ENCODE measurements at regions not wholly inside any gene's neighbourhood (a gene's known extent, or its start where the extent isn't known, plus 50 kb on each side); places are given as distances from the start of the nearest gene placed in this dataset.

GRCh38 chr16:85166281-85166680 lies 54.0 kb upstream of the CIBAR2 start:
- no peaks in the 10 kb centered on the region; the same call in 1 of the 2 replicates for H3K27me3 ChIP-seq (replicated peaks; ENCODE audit: control insufficient read depth, insufficient read depth, low read length)
- no peak for DNase-seq (ENCODE audit: extremely low read depth, insufficient read length)
- H3K4me3 ChIP-seq (replicated peaks; ENCODE audit: low read depth, low read length) = no peak overlapping the region
- no peaks in the 10 kb centered on the region for H3K36me3 ChIP-seq (ENCODE audit: control insufficient read depth, insufficient read depth, low read length)
- TF ChIP-seq CTCF (IDR thresholded peaks at IDR 0.05; ENCODE audit: insufficient read depth, low read length, poor library complexity, severe bottlenecking) = no peak

GRCh38 chr16:85166699-85167588 lies 54.7 kb upstream of the CIBAR2 start:
- Histone ChIP-seq H3K4me3 (replicated peaks; ENCODE audit: low read depth, low read length) (no peak overlapping the region), H3K36me3 (ENCODE audit: control insufficient read depth, insufficient read depth, low read length) (no peaks in the 10 kb centered on the region), H3K27me3 (replicated peaks; ENCODE audit: control insufficient read depth, insufficient read depth, low read length) (no peaks in the 10 kb centered on the region; the same call in 1 of the 2 replicates)
- TF ChIP-seq CTCF (IDR thresholded peaks at IDR 0.05; ENCODE audit: insufficient read depth, low read length, poor library complexity, severe bottlenecking) = no peak
- no peak for DNase-seq (ENCODE audit: extremely low read depth, insufficient read length)

- Histone ChIP-seq H3K36me3 (ENCODE audit: control insufficient read depth, insufficient read depth, low read length) (no peaks in the 10 kb centered on the region), H3K27me3 (replicated peaks; ENCODE audit: control insufficient read depth, insufficient read depth, low read length) (no peaks in the 10 kb centered on the region; the same call in 1 of the 2 replicates), H3K4me3 (replicated peaks; ENCODE audit: low read depth, low read length) (no peak overlapping the region)
- DNase-seq (ENCODE audit: extremely low read depth, insufficient read length) = no peak
- TF ChIP-seq CTCF (IDR thresholded peaks at IDR 0.05; ENCODE audit: insufficient read depth, low read length, poor library complexity, severe bottlenecking) = no peak
Measured at GRCh38 chr16:85167589-85168537, 55.6 kb upstream of the CIBAR2 start.

- no peak for TF ChIP-seq CTCF (IDR thresholded peaks at IDR 0.05; ENCODE audit: insufficient read depth, low read length, poor library complexity, severe bottlenecking)
- Histone ChIP-seq H3K4me3 (replicated peaks; ENCODE audit: low read depth, low read length) (no peak overlapping the region; the same call in 1 of the 2 replicates), H3K36me3 (ENCODE audit: control insufficient read depth, insufficient read depth, low read length) (no peaks in the 10 kb centered on the region), H3K27me3 (replicated peaks; ENCODE audit: control insufficient read depth, insufficient read depth, low read length) (no peaks in the 10 kb centered on the region; the same call in 1 of the 2 replicates)
- no peak for DNase-seq (ENCODE audit: extremely low read depth, insufficient read length)
Measured at GRCh38 chr16:85168732-85169256, 56.5 kb upstream of the CIBAR2 start.

GRCh38 chr16:85169333-85170065 lies 57.2 kb upstream of the CIBAR2 start:
- Histone ChIP-seq H3K36me3 (ENCODE audit: control insufficient read depth, insufficient read depth, low read length) (no peaks in the 10 kb centered on the region), H3K4me3 (replicated peaks; ENCODE audit: low read depth, low read length) (peak overlapping the region; percentile 31; the same call in 1 of the 2 replicates), H3K27me3 (replicated peaks; ENCODE audit: control insufficient read depth, insufficient read depth, low read length) (no peaks in the 10 kb centered on the region; the same call in 1 of the 2 replicates)
- no peak for DNase-seq (ENCODE audit: extremely low read depth, insufficient read length)
- TF ChIP-seq CTCF (IDR thresholded peaks at IDR 0.05; ENCODE audit: insufficient read depth, low read length, poor library complexity, severe bottlenecking) = no peak
